GM11168 (cell line): ENCODE measurements at regions not wholly inside any gene's neighbourhood (a gene's known extent, or its start where the extent isn't known, plus 50 kb on each side); places are given as distances from the start of the nearest gene placed in this dataset.

Experiments
- in situ Hi-C: fragments of 300-500 bp; cut with MboI; formaldehyde crosslinking; loops from one replicate; pipeline ENCODE4 v1.12.0; 2022; ENCODE audit warnings: low sequenced_read_pairs; ENCODE audit not compliant: unreplicated experiment

- in situ Hi-C loops: no loop called here
Measured at GRCh38 chr15:96274698-96275097, 55.8 kb upstream of the NR2F2 start.

DNA sequence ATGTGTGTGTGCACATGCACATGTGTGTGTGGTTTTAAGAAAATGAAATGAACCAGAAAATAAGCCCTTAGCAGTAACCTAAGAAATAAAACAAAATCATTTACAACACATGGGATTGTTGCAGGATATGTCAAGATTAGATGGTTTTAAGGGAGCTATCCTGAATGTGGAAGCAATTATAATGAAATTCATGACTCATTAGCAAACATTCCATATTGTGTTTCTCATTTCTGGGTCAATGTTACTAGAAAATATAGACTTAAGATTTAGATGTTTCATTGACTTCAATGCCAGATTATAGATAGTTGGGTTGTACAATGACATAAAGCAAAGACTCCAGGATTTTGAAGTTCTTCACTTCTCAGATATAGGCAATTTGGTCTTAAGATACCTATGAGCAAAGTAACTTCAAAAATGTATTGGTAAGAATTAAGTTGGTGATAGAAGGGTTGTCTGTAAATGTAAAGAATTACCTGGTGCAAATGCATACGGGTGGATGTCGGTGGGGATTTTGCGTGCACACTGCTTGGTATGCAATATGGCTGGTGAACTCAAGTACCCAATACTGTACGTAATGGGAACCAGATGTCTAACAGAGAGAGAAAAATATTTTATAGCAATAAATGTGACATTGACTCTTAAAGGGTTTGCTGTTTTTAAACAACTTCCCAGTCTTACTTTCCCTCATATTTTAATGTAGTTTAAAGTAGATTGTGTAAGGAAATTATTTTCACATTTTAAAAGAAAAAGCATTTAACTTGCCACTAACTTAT is 53.9 kb upstream of the NR2F2 start:
- in situ Hi-C loops: no loop called here
